Muscle of arm (tissue), 1 donor: ENCODE measurements at regions not wholly inside any gene's neighbourhood (a gene's known extent, or its start where the extent isn't known, plus 50 kb on each side); places are given as distances from the start of the nearest gene placed in this dataset.
"Not testable (repeated sequence)": the region's sequence is repeated elsewhere in the genome, so short reads cannot be mapped to it uniquely, and the experiment has no call there.

Source experiments
- DNase-seq: peaks from one replicate; pipeline ENCODE4 v3.0.0-alpha.2; 2013

- DNase-seq, result no peak
Measured at GRCh38 chr2:10223932-10224720, 78.6 kb upstream of the HPCAL1 start.

- no peak for DNase-seq
Measured at GRCh38 chr2:10224734-10225133, 78.0 kb upstream of the HPCAL1 start.

GRCh38 chr2:10225291-10226037, 77.2 kb upstream of the HPCAL1 start:
- DNase-seq, result no peak

DNA sequence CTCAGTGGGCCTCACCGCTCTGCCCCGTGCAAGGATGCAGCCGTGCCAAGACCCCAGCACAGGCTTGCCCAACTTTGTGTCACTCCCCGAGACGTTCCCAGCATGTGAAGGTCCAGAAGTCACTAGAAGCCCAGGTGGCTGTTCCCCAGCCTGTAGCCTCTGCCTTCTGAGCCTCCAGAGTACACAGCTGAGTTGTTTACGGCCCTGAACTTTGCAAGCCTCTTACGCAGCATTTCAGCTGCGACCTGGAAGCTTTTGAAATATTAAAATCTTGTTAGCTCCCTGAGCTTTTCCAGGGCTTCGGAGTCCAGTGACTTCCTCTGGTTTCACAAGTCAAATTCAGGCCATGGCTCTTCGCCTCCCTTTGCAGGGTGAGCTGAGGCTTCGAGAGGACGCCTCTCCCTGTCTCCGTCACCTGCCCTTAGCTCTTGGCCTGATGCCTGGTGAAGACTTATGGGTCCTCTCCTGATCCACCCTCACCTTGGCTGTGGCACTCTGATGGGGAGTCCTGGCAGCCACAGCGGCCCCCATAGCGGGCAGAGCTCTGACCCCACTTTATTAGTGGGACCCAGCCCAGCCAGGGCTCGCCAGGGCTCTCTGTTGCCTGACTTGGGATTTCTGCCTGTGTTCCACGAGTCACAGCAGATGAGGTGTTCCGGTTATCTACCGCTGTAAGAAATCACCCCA, 76.5 kb upstream of the HPCAL1 start:
- DNase-seq, result peak; percentile 28

DNA sequence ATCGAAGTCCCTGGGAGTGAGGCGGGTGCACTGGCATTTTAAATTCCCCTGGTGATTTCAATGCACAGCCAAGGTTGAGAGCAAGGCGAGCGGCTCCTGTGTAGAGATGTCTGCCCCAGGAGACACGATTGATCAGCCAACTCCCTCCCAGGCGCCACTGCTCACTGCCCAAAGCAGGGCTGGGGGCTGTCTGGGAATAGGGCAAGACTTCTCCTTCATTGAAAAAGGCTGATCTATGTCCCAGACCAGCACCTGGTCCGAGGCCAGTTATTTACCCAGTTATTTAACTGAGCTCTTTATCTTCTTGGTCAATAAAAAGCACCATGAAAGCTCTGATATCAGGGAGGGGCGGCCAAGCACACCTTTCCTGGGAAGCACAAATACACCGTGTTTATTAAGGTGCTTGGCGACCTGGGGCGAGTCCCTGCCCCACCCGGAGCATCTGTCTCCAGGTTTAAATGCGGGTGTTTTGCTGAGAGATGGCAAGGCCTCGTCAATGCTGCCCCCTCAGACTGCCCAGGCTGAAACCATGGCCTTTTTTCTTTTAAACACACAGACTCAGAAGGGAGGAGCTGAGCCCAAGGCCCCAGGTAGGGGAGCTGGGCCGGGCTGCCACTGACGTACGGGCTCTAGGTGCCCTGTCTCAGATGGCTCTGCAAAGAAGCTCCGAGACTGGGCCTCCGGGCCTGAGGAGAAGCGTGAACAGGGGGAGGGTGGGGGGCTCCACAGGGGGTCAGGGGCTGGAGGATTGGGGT, 73.9 kb upstream of the HPCAL1 start:
- DNase-seq, result no peak

GRCh38 chr2:10229462-10230099, 73.1 kb upstream of the HPCAL1 start:
- DNase-seq, result no peak

GRCh38 chr2:10230499-10230898, 72.2 kb upstream of the HPCAL1 start:
- DNase-seq, result no peak

DNA sequence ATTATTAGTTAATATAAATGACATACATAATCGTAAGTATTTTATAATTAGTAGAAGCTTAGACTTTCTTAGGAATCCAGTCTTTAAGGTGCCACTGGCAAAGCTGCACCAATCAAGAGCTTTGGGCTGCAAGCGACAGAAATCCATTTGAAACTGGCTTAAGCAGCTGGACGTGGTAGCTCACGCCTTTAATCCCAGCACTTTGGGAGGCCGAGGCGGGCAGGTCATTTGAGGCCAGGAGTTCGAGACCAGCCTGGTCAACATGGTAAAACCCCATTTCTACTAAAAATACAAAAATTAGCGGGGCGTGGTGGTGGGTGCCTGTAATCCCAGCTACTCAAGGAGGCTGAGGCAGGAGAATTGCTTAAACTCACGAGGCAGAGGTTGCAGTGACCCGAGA, 71.8 kb upstream of the HPCAL1 start:
- not testable (repeated sequence) for DNase-seq

DNA sequence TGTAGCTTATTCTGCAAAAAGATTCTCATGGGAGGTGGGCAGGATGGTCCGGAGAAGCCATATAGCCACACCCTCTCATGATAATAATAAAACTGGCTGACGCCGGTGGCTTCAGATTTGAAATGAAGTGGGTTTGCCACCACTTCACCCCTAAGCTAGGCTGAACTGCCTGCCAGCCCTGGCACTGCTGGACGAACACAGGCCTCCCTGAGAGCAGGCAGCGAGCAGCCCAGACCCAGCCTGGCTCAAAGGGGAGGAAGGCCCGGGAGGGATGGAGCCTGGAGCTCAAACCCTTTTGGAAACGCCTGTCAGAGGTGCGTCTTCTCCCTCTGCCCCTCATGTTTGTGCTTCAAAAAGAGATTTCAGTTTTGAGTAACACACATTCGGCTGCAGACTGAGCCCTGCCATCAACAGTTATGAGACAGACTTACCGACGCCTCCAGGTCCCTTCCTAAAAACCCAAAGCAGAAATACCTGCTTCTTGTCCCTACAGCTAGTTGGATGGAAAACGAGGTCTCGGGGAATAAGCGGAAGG, 71.1 kb upstream of the HPCAL1 start:
- no peak for DNase-seq

DNA sequence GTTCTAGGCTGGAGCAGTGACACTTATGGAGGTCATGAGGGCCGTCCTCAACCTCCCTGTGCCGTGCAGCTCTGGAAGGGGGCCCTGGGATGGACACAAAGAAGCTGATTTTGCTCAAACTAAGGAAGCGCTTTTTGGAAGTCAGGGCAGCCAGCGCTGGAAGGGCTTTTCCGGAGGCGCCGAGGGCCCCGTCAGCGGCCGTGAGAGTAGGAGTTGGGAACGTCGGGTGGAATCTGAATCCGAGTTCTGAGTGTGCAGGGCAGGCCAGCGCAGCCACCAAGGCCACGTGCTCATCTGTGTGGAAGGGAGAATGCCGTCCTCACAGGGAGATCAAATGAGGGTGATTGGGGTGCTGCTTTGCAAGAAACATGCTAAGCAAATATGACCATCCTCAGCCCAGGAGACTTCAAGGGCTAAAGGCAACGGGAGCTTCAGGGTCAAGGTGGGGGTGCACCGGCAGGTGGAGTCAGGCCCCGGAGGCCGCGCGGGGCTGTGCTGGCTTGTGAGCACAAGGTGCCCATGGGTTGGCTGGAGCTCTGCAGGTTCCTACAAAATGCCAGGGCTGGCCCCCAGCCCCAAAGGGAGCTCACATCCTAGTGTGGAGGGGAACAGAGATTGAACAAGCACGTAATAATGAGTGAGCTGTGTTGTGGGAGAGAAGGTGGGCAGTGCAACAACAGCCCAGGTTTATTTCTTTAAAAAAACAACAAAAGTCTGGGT, 70.4 kb upstream of the HPCAL1 start:
- no peak for DNase-seq

GRCh38 chr2:10233131-10234012, 69.3 kb upstream of the HPCAL1 start:
- no peak for DNase-seq

DNA sequence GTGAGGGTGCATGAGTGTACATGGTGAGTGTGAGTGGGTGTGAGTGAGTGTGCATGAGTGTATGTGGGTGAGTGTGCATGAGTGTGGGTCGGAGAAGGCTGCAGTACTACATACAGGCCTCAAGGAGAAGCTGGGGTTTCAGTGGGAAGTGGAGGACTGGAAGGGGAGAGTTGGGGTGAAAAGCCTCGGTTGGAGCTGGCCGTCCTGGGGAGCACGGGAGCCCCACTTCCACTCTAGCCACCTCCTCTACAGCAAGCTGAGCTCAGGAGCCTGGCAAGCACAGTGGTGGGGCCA, 68.7 kb upstream of the HPCAL1 start:
- DNase-seq, result no peak

GRCh38 chr2:10234409-10235094, 68.2 kb upstream of the HPCAL1 start:
- DNase-seq, result no peak

- DNase-seq, result no peak
Measured at GRCh38 chr2:10235099-10235908, 67.4 kb upstream of the HPCAL1 start.

DNA sequence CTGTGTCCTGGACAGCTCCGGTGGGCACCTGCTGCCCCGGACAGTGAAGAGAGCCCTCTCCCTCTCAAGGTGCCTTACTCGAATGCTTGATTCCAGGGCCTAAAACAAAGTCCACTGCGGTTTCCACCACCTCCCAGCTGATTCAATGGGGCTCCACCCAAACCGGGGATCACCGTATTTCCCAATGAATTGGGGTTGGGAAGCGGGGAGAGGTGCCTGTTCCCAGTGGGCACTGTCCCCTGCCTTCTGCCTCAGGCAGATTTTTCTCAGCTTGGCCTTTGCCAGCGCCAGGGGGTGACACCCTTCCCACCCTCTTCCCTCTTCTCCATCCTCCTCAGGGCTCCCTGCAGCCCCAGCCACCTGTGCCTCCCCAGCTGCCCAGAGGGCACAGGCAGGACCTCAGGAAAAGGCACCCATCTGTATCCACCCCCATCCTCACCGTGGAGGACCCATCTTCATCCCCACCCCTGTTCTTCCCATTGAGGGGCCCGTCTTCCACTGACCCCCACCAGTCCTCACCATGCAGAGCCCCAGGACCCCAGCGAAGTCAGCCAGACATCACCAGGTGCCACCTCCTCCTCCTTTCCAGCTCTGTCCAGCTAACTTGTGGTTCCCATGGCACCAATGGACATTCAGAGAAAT, 66.7 kb upstream of the HPCAL1 start:
- DNase-seq, result no peak

DNA sequence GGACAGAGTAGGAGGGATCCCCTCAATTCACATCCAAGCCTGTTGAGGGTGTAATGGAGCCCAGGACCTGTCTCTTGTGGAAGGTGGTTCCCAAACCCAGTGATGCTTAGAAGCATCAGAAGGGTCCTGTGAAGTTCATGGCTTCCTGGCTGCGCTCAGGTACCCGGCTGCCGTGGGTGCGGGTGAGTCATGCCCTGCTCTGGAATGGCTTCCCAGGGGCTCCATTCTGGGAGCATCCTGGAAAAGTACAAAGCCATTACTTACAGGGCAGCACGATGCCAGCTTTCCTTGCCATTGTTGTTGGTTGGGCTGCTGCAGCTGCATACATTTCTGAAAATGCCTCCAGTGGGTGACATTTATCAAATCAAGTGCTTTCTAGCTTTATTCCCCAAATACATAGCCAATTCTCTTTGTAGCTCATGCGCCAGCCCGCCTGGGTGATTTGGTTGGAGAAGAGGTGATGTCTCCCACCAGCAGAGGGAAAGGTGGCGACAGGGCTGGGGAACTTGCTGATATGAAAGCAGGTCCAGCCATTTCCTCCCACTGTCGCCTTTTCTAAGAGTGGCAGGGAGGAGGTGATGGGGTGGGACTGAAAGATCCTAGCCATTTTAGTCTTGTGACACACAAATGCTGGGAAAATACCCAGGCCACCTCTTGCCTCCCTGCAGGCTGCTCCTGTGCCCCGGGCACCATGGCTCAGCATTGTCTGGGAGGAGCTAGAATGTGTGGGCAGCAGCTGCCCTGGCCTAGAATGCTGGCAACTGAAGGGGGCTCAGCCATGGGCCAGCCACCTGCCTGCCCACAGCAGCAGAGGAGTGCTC, 65.9 kb upstream of the HPCAL1 start:
- DNase-seq, result no peak
